A673 (cell line): ENCODE measurements at regions not wholly inside any gene's neighbourhood (a gene's known extent, or its start where the extent isn't known, plus 50 kb on each side); places are given as distances from the start of the nearest gene placed in this dataset.

Experiments used
- EZH2 ChIP-seq: fragments of 200-600 bp; sonication (generic); IDR thresholded peaks from 2 replicates; pipeline ENCODE4 v1.6.1; 2017; ENCODE audit warnings: borderline replicate concordance, low read depth, mild to moderate bottlenecking, mixed read lengths, antibody characterized with exemption, low read length; ENCODE audit not compliant: poor library complexity, severe bottlenecking
- TF ChIP-seq, protein P1 (sequence below): fragments of 300-800, 200-600 bp; sonication (generic); conservative IDR thresholded peaks from 2 replicates; pipeline ENCODE4 v1.5.1; 2017; ENCODE audit warnings: low read depth, mild to moderate bottlenecking, antibody characterized with exemption, low read length, moderate library complexity, mixed read lengths

DNA sequence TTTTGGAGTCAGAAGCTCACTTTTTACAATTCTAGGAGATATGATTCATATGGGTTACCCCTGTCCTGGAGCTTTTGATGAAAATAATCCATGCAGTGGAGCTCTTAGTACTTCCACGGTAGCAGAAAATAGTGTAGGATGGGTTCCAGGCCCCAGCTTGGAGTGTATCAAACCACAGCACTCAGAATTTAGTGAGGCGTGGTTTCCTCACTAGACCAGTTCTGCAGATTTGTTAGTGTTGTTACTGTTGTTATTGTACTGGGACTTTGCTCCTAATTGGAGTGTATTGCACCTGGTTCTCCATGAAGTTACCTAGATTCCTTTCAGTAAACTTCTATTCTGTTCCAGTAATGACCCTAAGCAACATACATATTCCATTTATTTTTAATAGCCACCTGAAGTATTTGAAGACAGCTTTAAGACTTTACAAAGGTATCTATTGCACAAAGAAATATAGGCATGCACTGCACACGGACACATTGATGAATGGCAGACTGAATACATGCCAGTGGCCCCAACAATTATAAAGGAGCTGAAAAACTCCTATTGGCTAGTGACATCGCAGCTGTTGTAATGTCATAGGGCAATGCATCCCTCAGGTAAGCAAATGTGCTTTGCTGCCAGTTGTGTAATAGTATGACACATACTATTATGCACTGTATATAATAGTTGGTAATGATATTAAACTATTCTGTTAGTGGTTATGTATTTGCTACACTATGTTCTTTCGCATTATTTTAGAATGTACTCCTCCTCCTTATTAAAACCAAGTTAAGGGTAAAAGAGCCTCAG lies 1058.0 kb downstream of the KCNT2 start:
- TF ChIP-seq, protein P1, sequence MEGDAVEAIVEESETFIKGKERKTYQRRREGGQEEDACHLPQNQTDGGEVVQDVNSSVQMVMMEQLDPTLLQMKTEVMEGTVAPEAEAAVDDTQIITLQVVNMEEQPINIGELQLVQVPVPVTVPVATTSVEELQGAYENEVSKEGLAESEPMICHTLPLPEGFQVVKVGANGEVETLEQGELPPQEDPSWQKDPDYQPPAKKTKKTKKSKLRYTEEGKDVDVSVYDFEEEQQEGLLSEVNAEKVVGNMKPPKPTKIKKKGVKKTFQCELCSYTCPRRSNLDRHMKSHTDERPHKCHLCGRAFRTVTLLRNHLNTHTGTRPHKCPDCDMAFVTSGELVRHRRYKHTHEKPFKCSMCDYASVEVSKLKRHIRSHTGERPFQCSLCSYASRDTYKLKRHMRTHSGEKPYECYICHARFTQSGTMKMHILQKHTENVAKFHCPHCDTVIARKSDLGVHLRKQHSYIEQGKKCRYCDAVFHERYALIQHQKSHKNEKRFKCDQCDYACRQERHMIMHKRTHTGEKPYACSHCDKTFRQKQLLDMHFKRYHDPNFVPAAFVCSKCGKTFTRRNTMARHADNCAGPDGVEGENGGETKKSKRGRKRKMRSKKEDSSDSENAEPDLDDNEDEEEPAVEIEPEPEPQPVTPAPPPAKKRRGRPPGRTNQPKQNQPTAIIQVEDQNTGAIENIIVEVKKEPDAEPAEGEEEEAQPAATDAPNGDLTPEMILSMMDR = no peak
- TF ChIP-seq EZH2 = no peak
